ENCODE measurements at regions not wholly inside any gene's neighbourhood (a gene's known extent, or its start where the extent isn't known, plus 50 kb on each side); places are given as distances from the start of the nearest gene placed in this dataset.

DNA sequence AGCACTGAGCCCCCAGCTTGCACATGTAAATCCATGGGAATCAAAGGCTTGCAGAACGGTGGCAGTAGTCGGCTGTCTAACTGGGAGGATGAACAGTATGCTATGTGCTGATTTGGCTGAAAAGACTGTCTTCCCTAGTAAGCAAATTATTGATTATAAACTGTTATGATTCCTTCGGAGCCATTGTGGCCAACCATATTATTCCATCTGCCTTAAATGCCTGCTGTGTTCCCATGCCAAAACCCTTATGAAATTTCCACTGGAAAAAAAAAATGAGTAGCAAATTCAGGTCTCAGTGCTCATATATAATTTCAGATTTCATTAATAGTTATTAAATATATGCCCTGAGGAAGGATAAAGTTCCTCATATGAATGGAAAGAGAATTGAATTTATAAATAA lies 132.7 kb upstream of the MID1 start:
- no peak for TF ChIP-seq EZH2 (IDR thresholded peaks at IDR 0.05; ENCODE audit: borderline replicate concordance, low read depth, low read length, severe bottlenecking)
- TF ChIP-seq, protein P1, sequence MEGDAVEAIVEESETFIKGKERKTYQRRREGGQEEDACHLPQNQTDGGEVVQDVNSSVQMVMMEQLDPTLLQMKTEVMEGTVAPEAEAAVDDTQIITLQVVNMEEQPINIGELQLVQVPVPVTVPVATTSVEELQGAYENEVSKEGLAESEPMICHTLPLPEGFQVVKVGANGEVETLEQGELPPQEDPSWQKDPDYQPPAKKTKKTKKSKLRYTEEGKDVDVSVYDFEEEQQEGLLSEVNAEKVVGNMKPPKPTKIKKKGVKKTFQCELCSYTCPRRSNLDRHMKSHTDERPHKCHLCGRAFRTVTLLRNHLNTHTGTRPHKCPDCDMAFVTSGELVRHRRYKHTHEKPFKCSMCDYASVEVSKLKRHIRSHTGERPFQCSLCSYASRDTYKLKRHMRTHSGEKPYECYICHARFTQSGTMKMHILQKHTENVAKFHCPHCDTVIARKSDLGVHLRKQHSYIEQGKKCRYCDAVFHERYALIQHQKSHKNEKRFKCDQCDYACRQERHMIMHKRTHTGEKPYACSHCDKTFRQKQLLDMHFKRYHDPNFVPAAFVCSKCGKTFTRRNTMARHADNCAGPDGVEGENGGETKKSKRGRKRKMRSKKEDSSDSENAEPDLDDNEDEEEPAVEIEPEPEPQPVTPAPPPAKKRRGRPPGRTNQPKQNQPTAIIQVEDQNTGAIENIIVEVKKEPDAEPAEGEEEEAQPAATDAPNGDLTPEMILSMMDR (IDR thresholded peaks at IDR 0.05; ENCODE audit: borderline replicate concordance, extremely low read depth, low read length, poor library complexity, severe bottlenecking): no peak

Data from DND-41 (cell line).